IMR-90 (cell line): ENCODE measurements at regions not wholly inside any gene's neighbourhood (a gene's known extent, or its start where the extent isn't known, plus 50 kb on each side); places are given as distances from the start of the nearest gene placed in this dataset.

Source experiments
- ATAC-seq: fragments of 200-7000 bp; cut with Tn5 transposase; 2 replicates; pipeline ENCODE4 v1.9.1; 2020; ENCODE audit warnings: low read depth, mild to moderate bottlenecking, moderate library complexity
- BruUV-seq: library from RNA; stranded (reverse); fragments of 400-500 nt; replicated peaks from 2 replicates; lab custom pipeline; 2021; lab: Mats Ljungman, UMichigan
- CTCF ChIA-PET: fragments of 300-600 bp; formaldehyde crosslinking; extraction: SDS; loops from one replicate; lab custom pipeline; 2021; ENCODE audit warnings: antibody characterized with exemption; lab: Yijun Ruan, JAX
- POLR2A ChIA-PET: fragments of 300-600 bp; sonication (Branson Sonifier 250); formaldehyde crosslinking; loops from one replicate; lab custom pipeline; 2022; ENCODE audit warnings: antibody characterized with exemption; ENCODE audit not compliant: unreplicated experiment; lab: Charles Lee
- DNase-seq: peaks from one replicate; pipeline ENCODE4 v3.0.0; 2013
- H2AFZ ChIP-seq: replicated peaks from 2 replicates; pipeline ENCODE3; 2013; ENCODE audit warnings: low read length, mild to moderate bottlenecking; ENCODE audit not compliant: poor library complexity
- H2AK5ac ChIP-seq: 2 replicates; pipeline ENCODE4 v1.6.1; 2013; ENCODE audit warnings: low read depth, low read length, inconsistent platforms
- H2AK9ac ChIP-seq: replicated peaks from 2 replicates; pipeline ENCODE3; 2013; ENCODE audit warnings: mild to moderate bottlenecking, low read depth, low read length, moderate library complexity; ENCODE audit not compliant: poor library complexity
- H2BK120ac ChIP-seq: 2 replicates; pipeline ENCODE4 v1.6.1; 2013; ENCODE audit warnings: low read depth, low read length, inconsistent platforms
- H2BK15ac ChIP-seq: 3 replicates; pipeline ENCODE4 v1.6.1; 2013; ENCODE audit warnings: low read depth, low read length, inconsistent platforms
- H2BK20ac ChIP-seq: 2 replicates; pipeline ENCODE4 v1.6.1; 2013; ENCODE audit warnings: low read depth, mild to moderate bottlenecking, inconsistent platforms, low read length, moderate library complexity
- H2BK5ac ChIP-seq: 2 replicates; pipeline ENCODE4 v1.6.1; 2013; ENCODE audit warnings: mild to moderate bottlenecking, low read depth, low read length, inconsistent platforms; ENCODE audit not compliant: poor library complexity, severe bottlenecking
- H3K14ac ChIP-seq: replicated peaks from 2 replicates; pipeline ENCODE4 v1.6.1; 2013; ENCODE audit warnings: low read depth, low read length, inconsistent platforms
- H3K18ac ChIP-seq: 2 replicates; pipeline ENCODE4 v1.6.1; 2013; ENCODE audit warnings: low read depth, low read length, control low read depth
- H3K23ac ChIP-seq: 2 replicates; pipeline ENCODE4 v1.6.1; 2013; ENCODE audit warnings: low read depth, low read length, inconsistent platforms
- H3K27ac ChIP-seq: 2 replicates; pipeline ENCODE4 v1.5.1; 2013; ENCODE audit warnings: mild to moderate bottlenecking, control low read depth, low read length; ENCODE audit not compliant: insufficient read depth
- H3K27me3 ChIP-seq: 2 replicates; pipeline ENCODE4 v1.6.1; 2013; ENCODE audit warnings: low read length; ENCODE audit not compliant: control insufficient read depth, insufficient read depth
- H3K36me3 ChIP-seq: 2 replicates; pipeline ENCODE4 v1.6.1; 2013; ENCODE audit warnings: low read length, mixed read lengths; ENCODE audit not compliant: control insufficient read depth, insufficient read depth
- H3K4ac ChIP-seq: 2 replicates; pipeline ENCODE4 v1.6.1; 2013; ENCODE audit warnings: low read depth, low read length, inconsistent platforms
- H3K4me1 ChIP-seq: 2 replicates; pipeline ENCODE4 v1.6.1; 2013; ENCODE audit warnings: low read length, mixed read lengths; ENCODE audit not compliant: control insufficient read depth, insufficient read depth
- H3K4me2 ChIP-seq: 2 replicates; pipeline ENCODE4 v1.6.1; 2013; ENCODE audit warnings: low read depth, mild to moderate bottlenecking, control low read depth, low read length, moderate library complexity
- H3K4me3 ChIP-seq: 2 replicates; pipeline ENCODE4 v1.5.1; 2013; ENCODE audit warnings: low read depth, mild to moderate bottlenecking, control low read depth, low read length, moderate library complexity; ENCODE audit not compliant: insufficient read depth
- H3K56ac ChIP-seq: 2 replicates; pipeline ENCODE4 v1.6.1; 2013; ENCODE audit warnings: low read length, inconsistent platforms; ENCODE audit not compliant: insufficient read depth; ENCODE audit errors: extremely low read depth
- H3K79me1 ChIP-seq, 2 experiments: 2 replicates each; pipeline ENCODE4 v1.6.1; 2013; ENCODE audit warnings: low read length in 2 of 2, inconsistent platforms in 1 of 2, low read depth in 1 of 2
- H3K9ac ChIP-seq: 2 replicates; pipeline ENCODE4 v1.6.1; 2013; ENCODE audit warnings: low read depth, low read length, control low read depth
- H3K9me1 ChIP-seq: 2 replicates; pipeline ENCODE4 v1.6.1; 2013; ENCODE audit warnings: low read length, inconsistent platforms; ENCODE audit not compliant: insufficient read depth
- H3K9me3 ChIP-seq: 2 replicates; pipeline ENCODE4 v1.6.1; 2013; ENCODE audit warnings: low read length; ENCODE audit not compliant: control insufficient read depth, insufficient read depth
- H4K20me1 ChIP-seq: 2 replicates; pipeline ENCODE4 v1.6.1; 2013; ENCODE audit warnings: low read length, inconsistent platforms; ENCODE audit not compliant: insufficient read depth
- H4K5ac ChIP-seq: 2 replicates; pipeline ENCODE4 v1.6.1; 2013; ENCODE audit warnings: mild to moderate bottlenecking, low read depth, low read length, control low read depth
- H4K8ac ChIP-seq, 2 experiments: 2 replicates each; pipeline ENCODE4 v1.6.1; 2013; ENCODE audit warnings: low read depth in 2 of 2, low read length in 2 of 2, control low read depth in 1 of 2, inconsistent platforms in 1 of 2
- H4K91ac ChIP-seq: 2 replicates; pipeline ENCODE4 v1.6.1; 2013; ENCODE audit warnings: low read depth, low read length, inconsistent platforms; ENCODE audit not compliant: insufficient read depth
- BHLHE40 ChIP-seq: fragments of 150-350 bp; IDR thresholded peaks from 2 replicates; pipeline ENCODE4 v1.6.1; 2016; ENCODE audit warnings: mild to moderate bottlenecking, low read depth, low read length
- CEBPB ChIP-seq: IDR thresholded peaks from 2 replicates; pipeline ENCODE4 v1.6.1; 2012; ENCODE audit warnings: low read depth, low read length, improper control_type of control experiment
- CHD1 ChIP-seq: IDR thresholded peaks from 2 replicates; pipeline ENCODE4 v1.6.1; 2012; ENCODE audit warnings: low read depth, low read length, improper control_type of control experiment
- CTCF ChIP-seq: conservative IDR thresholded peaks from 2 replicates; pipeline ENCODE4 v1.5.1; 2012; ENCODE audit warnings: mild to moderate bottlenecking, low read depth, low read length, improper control_type of control experiment
- ELK1 ChIP-seq: fragments of 150-350 bp; IDR thresholded peaks from 2 replicates; pipeline ENCODE4 v1.6.1; 2016; ENCODE audit warnings: low read depth, mild to moderate bottlenecking, low read length, moderate library complexity, borderline replicate concordance
- FOS ChIP-seq: fragments of 150-350 bp; IDR thresholded peaks from 2 replicates; pipeline ENCODE4 v1.6.1; 2016; ENCODE audit warnings: low read depth, low read length
- MAFK ChIP-seq: IDR thresholded peaks from 2 replicates; pipeline ENCODE4 v1.6.1; 2012; ENCODE audit warnings: low read depth, low read length, improper control_type of control experiment
- MAZ ChIP-seq: IDR thresholded peaks from 2 replicates; pipeline ENCODE4 v1.6.1; 2012; ENCODE audit warnings: low read depth, mild to moderate bottlenecking, low read length, improper control_type of control experiment, moderate library complexity, borderline replicate concordance
- MXI1 ChIP-seq: IDR thresholded peaks from 2 replicates; pipeline ENCODE4 v1.6.1; 2012; ENCODE audit warnings: low read depth, mild to moderate bottlenecking, low read length, moderate library complexity, borderline replicate concordance
- NFE2L2 ChIP-seq: fragments of 150-350 bp; IDR thresholded peaks from 2 replicates; pipeline ENCODE4 v1.6.1; 2016; ENCODE audit warnings: low read depth, mild to moderate bottlenecking, low read length
- POLR2A ChIP-seq: IDR thresholded peaks from 2 replicates; pipeline ENCODE4 v1.6.1; 2012; ENCODE audit warnings: mild to moderate bottlenecking, low read depth, low read length
- RAD21 ChIP-seq: IDR thresholded peaks from 2 replicates; pipeline ENCODE4 v1.6.1; 2012; ENCODE audit warnings: low read length, improper control_type of control experiment
- RCOR1 ChIP-seq: IDR thresholded peaks from 2 replicates; pipeline ENCODE4 v1.6.1; 2012; ENCODE audit warnings: mild to moderate bottlenecking, low read length, improper control_type of control experiment; ENCODE audit not compliant: insufficient replicate concordance
- RFX5 ChIP-seq: IDR thresholded peaks from 2 replicates; pipeline ENCODE4 v1.8.0; 2012; ENCODE audit warnings: low read depth, mild to moderate bottlenecking, low read length, moderate library complexity
- SMC3 ChIP-seq: fragments of 150-350 bp; IDR thresholded peaks from 2 replicates; pipeline ENCODE4 v1.6.1; 2016; ENCODE audit warnings: low read depth, mild to moderate bottlenecking, antibody characterized with exemption, low read length, moderate library complexity
- USF2 ChIP-seq: fragments of 150-350 bp; IDR thresholded peaks from 2 replicates; pipeline ENCODE4 v1.6.1; 2017; ENCODE audit warnings: mild to moderate bottlenecking, antibody characterized with exemption, low read length, low read depth
- WGBS, 2 experiments: methylation state at CpG; one replicate each; pipeline versions ENCODE4 v1.1.5 to v1.1.7; 2013; ENCODE audit warnings: missing lambda C conversion rate in 2 of 2; ENCODE audit not compliant: insufficient read length in 1 of 2; ENCODE audit errors: extremely low coverage in 2 of 2; 5-methylcytosine and 5-hydroxymethylcytosine counted together
- dilution Hi-C: fragments of 300-500 bp; cut with HindIII; formaldehyde crosslinking; loops from one replicate; pipeline ENCODE4 v1.14.3; 2018; ENCODE audit warnings: low sequenced_read_pairs; ENCODE audit not compliant: unreplicated experiment
- in situ Hi-C: fragments of 300-500 bp; cut with MboI; formaldehyde crosslinking; loops from 3 replicates; pipeline ENCODE4 v1.14.3; 2019; ENCODE audit warnings: low sequenced_read_pairs, inconsistent platforms, mixed read lengths
- intact Hi-C: fragments of 100-400 bp; cut with micrococcal nuclease; formaldehyde crosslinking; loops from 2 replicates; pipeline ENCODE4 v1.10.0; 2022

- H4K8ac ChIP-seq: no peak overlapping the region
- no peak for DNase-seq
- no peaks in the 10 kb centered on the region for H3K27me3 ChIP-seq
Measured at GRCh38 chr12:17456486-17456885, 633.5 kb downstream of the RERGL start.

More at GRCh38 chr12:17456486-17456885, 633.5 kb downstream of the RERGL start:
- H2AK5ac ChIP-seq: no peak overlapping the region
- no peak overlapping the region for H3K27ac ChIP-seq
- H3K23ac ChIP-seq: no peak overlapping the region
- WGBS, 2 experiments: no CpG with 5 or more reads among the region's 2 CpGs
- no peak overlapping the region for H2AFZ ChIP-seq
- no peaks in the 10 kb centered on the region for H3K36me3 ChIP-seq
- H3K56ac ChIP-seq: no peak overlapping the region
- H3K4me3 ChIP-seq: no peak overlapping the region
- no peak overlapping the region for H4K91ac ChIP-seq
- no peak overlapping the region for H2AK9ac ChIP-seq
- CTCF ChIA-PET: no interaction called here
- no peak overlapping the region for H2BK5ac ChIP-seq
- ATAC-seq: no peak
- no peak overlapping the region for H3K9ac ChIP-seq
- no peaks in the 10 kb centered on the region for H3K9me1 ChIP-seq
- H3K79me1 ChIP-seq: no peaks in the 10 kb centered on the region
- H3K9me3 ChIP-seq: peaks cover 8% of the 10 kb centered on the region
- H2BK15ac ChIP-seq: no peak overlapping the region
- TF ChIP-seq RCOR1: no peak
- no peak for TF ChIP-seq SMC3
- TF ChIP-seq CEBPB: no peak
- no peak for TF ChIP-seq RFX5
- no peak for TF ChIP-seq ELK1
- no peak for TF ChIP-seq CHD1
- TF ChIP-seq RAD21: no peak
- no peak for TF ChIP-seq MAFK
- TF ChIP-seq BHLHE40: no peak
- TF ChIP-seq MAZ: no peak
- no peak for TF ChIP-seq POLR2A
- no peak for TF ChIP-seq CTCF
- no peak for TF ChIP-seq NFE2L2
- TF ChIP-seq FOS: no peak
- no peak for TF ChIP-seq USF2
- TF ChIP-seq MXI1: no peak
- no peaks in the 10 kb centered on the region for H3K4me1 ChIP-seq
- intact Hi-C loops (no loop called here), dilution Hi-C loops (no loop called here), in situ Hi-C loops (no loop called here)
- H3K14ac ChIP-seq: no peak overlapping the region
- POLR2A ChIA-PET: no interaction called here
- no peak overlapping the region for H2BK20ac ChIP-seq
- H4K5ac ChIP-seq: no peak overlapping the region
- no peak overlapping the region for H3K18ac ChIP-seq
- H3K4me2 ChIP-seq: no peak overlapping the region
- H2BK120ac ChIP-seq: no peak overlapping the region
- H4K20me1 ChIP-seq: no peaks in the 10 kb centered on the region
- no TSS peak for BruUV-seq
- no peak overlapping the region for H3K4ac ChIP-seq
